Sigmoid colon (tissue), 6 donors: ENCODE measurements at regions not wholly inside any gene's neighbourhood (a gene's known extent, or its start where the extent isn't known, plus 50 kb on each side); places are given as distances from the start of the nearest gene placed in this dataset.

ENCODE experiments used
- DNase-seq: peaks from one replicate; pipeline ENCODE4 v3.0.0-alpha.2; 2019
- H3K27ac ChIP-seq, 4 donors: fragments of 200-600 bp; sonication (generic); one replicate each; pipeline ENCODE4 v1.5.1; 2016 to 2019; ENCODE audit warnings: mild to moderate bottlenecking in 1 of 4
- H3K27me3 ChIP-seq, 3 donors: fragments of 200-600 bp; sonication (generic); one replicate each; pipeline ENCODE4 v1.5.1; 2019; ENCODE audit warnings: mild to moderate bottlenecking in 1 of 3
- H3K36me3 ChIP-seq, 4 donors: fragments of 200-600 bp; sonication (generic); one replicate each; pipeline ENCODE4 v1.5.1; 2016 to 2019
- H3K4me1 ChIP-seq, 4 donors: fragments of 200-600 bp; sonication (generic); one replicate each; pipeline ENCODE4 v1.5.1; 2017 to 2019
- H3K4me3 ChIP-seq, 4 donors: fragments of 200-600 bp; sonication (generic); one replicate each; pipeline ENCODE4 v1.5.1; 2017 to 2019; ENCODE audit warnings: mild to moderate bottlenecking in 2 of 4, moderate library complexity in 1 of 4
- H3K9me3 ChIP-seq, 4 donors: fragments of 200-600 bp in 3 of 4; sonication (generic) in 3 of 4; one replicate each; pipeline versions ENCODE4 v1.5.1 to v1.6.1; 2013 to 2019
- CTCF ChIP-seq, 4 experiments: fragments of 450-650 bp in 3 of 4; fragments of 200-600 bp in 1 of 4; IDR thresholded peaks; one replicate each; pipeline ENCODE4 v1.5.1; 2016 to 2019; ENCODE audit warnings: antibody characterized with exemption in 4 of 4, mild to moderate bottlenecking in 3 of 4, moderate library complexity in 2 of 4
- EP300 ChIP-seq, 4 donors: sonication (generic); formaldehyde crosslinking; IDR thresholded peaks; one replicate each; pipeline ENCODE4 v1.6.1; 2017; ENCODE audit warnings: antibody characterized with exemption in 4 of 4
- POLR2A ChIP-seq, 2 donors: fragments of 450-650 bp; IDR thresholded peaks; one replicate each; pipeline ENCODE4 v1.6.1; 2016; ENCODE audit warnings: antibody characterized with exemption in 2 of 2, mild to moderate bottlenecking in 2 of 2, moderate library complexity in 2 of 2
- POLR2AphosphoS5 ChIP-seq, 4 donors: sonication (generic); formaldehyde crosslinking; IDR thresholded peaks; one replicate each; pipeline ENCODE4 v1.6.1; 2017; ENCODE audit warnings: antibody characterized with exemption in 4 of 4
- WGBS, 2 donors: extraction: QIAGEN DNeasy Blood & Tissue Kit; methylation state at CpG; one replicate each; pipeline ENCODE4 v1.1.7; 2013; 5-methylcytosine and 5-hydroxymethylcytosine counted together
- intact Hi-C: fragments of 100-400 bp; cut with DNase I; formaldehyde crosslinking; loops from one replicate; pipeline ENCODE4 v1.15.1; 2023
- donor health status: healthy with polysubstance abuse.
- donor health status: healthy.

GRCh38 chr13:74210693-74211393, 76.6 kb upstream of the KLF12 start:
- H3K4me3 ChIP-seq: no peak overlapping the region
- no peaks in the 10 kb centered on the region for H3K27me3 ChIP-seq
- intact Hi-C loops: no loop called here
- no peak for DNase-seq
- peaks cover 0 to 13% (median 6%) of the 10 kb centered on the region in 4 donors for H3K4me1 ChIP-seq
- H3K9me3 ChIP-seq: no peaks in the 10 kb centered on the region
- no peaks in the 10 kb centered on the region for H3K36me3 ChIP-seq
- TF ChIP-seq POLR2AphosphoS5 (IDR thresholded peaks at IDR 0.05) (no peak), CTCF (IDR thresholded peaks at IDR 0.05) (no peak), EP300 (IDR thresholded peaks at IDR 0.05) (no peak)
- H3K27ac ChIP-seq: no peak overlapping the region
- 48 to 70% methylated on average over 4 of the region's 4 CpGs for whole genome bisulfite sequencing, 2 donors

- TF ChIP-seq CTCF (IDR thresholded peaks at IDR 0.05) (no peak), POLR2A (IDR thresholded peaks at IDR 0.05) (no peak), POLR2AphosphoS5 (IDR thresholded peaks at IDR 0.05) (no peak), EP300 (IDR thresholded peaks at IDR 0.05) (no peak)
- Histone ChIP-seq H3K4me3 (no peak overlapping the region), H3K9me3 (no peaks in the 10 kb centered on the region), H3K36me3 (no peaks in the 10 kb centered on the region), H3K27ac (no peak overlapping the region), H3K4me1 (peaks cover 0 to 18% (median 6%) of the 10 kb centered on the region in 4 donors), H3K27me3 (no peaks in the 10 kb centered on the region)
- DNase-seq: no peak
- 84% methylated on average over 1 of the region's 1 CpG for WGBS, 2 donors
- intact Hi-C loops: no loop called here
Measured at GRCh38 chr13:74206855-74207254, 72.7 kb upstream of the KLF12 start.

GRCh38 chr13:74206061-74206561, 71.9 kb upstream of the KLF12 start:
- DNase-seq: no peak
- H3K27ac ChIP-seq: no peak overlapping the region

DNA sequence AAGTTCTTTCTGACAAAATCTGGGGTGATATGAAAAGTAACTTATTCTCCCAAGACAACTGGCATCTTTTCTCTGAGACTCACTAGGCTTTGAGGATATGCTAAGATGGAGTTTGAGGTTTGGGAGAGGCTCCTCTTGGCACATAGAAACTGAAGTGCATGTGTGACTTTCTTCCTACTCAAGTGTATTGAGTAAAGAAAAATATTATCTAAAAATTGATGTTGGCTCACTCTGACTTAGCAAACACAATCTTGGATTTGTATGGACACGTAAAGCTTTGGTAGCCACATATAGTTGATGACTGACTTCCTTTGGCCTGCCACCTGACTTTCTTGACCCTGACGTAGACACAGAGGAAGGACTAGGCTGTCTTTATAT, 71.1 kb upstream of the KLF12 start:
- no peak for DNase-seq
- no peaks in the 10 kb centered on the region for H3K36me3 ChIP-seq
- intact Hi-C loops: no loop called here
- H3K4me3 ChIP-seq: no peak overlapping the region
- H3K4me1 ChIP-seq: peaks cover 0 to 16% (median 1%) of the 10 kb centered on the region in 4 donors
- no peak for TF ChIP-seq EP300 (IDR thresholded peaks at IDR 0.05)
- TF ChIP-seq POLR2A (IDR thresholded peaks at IDR 0.05): no peak
- TF ChIP-seq POLR2AphosphoS5 (IDR thresholded peaks at IDR 0.05): no peak
- no peak for TF ChIP-seq CTCF (IDR thresholded peaks at IDR 0.05)
- no peak overlapping the region for H3K27ac ChIP-seq
- 91 to 95% methylated on average over 2 of the region's 2 CpGs for WGBS, 2 donors
- H3K9me3 ChIP-seq: no peaks in the 10 kb centered on the region
- no peaks in the 10 kb centered on the region for H3K27me3 ChIP-seq

More at GRCh38 chr13:74206061-74206561, 71.9 kb upstream of the KLF12 start:
- H3K36me3 ChIP-seq: no peaks in the 10 kb centered on the region
- H3K4me1 ChIP-seq: peaks cover 0 to 21% (median 5%) of the 10 kb centered on the region in 4 donors
- no peaks in the 10 kb centered on the region for H3K9me3 ChIP-seq
- H3K4me3 ChIP-seq: no peak overlapping the region
- WGBS, 2 donors: 77 to 86% methylated on average over 2 of the region's 2 CpGs
- no peak for TF ChIP-seq EP300 (IDR thresholded peaks at IDR 0.05)
- TF ChIP-seq POLR2A (IDR thresholded peaks at IDR 0.05): no peak
- TF ChIP-seq CTCF (IDR thresholded peaks at IDR 0.05): no peak
- no peak for TF ChIP-seq POLR2AphosphoS5 (IDR thresholded peaks at IDR 0.05)
- intact Hi-C loops: no loop called here
- H3K27me3 ChIP-seq: no peaks in the 10 kb centered on the region
